H1 (cell line): ENCODE measurements at regions not wholly inside any gene's neighbourhood (a gene's known extent, or its start where the extent isn't known, plus 50 kb on each side); places are given as distances from the start of the nearest gene placed in this dataset.

Experiments used
- BRCA1 ChIP-seq: IDR thresholded peaks from 2 replicates; pipeline ENCODE4 v1.6.1; 2012; ENCODE audit warnings: low read depth, low read length, improper control_type of control experiment
- CBX8 ChIP-seq: fragments of 300-800, 300-1000 bp; sonication (generic); IDR thresholded peaks from 2 replicates; pipeline ENCODE4 v1.7.1; 2016; ENCODE audit warnings: low read depth, low read length, borderline replicate concordance
- EGR1 ChIP-seq: IDR thresholded peaks from 2 replicates; pipeline ENCODE4 v1.6.1; 2011; ENCODE audit warnings: low read depth, low read length, borderline replicate concordance
- POLR2A ChIP-seq, 2 experiments: IDR thresholded peaks; 1 replicate in 1 of 2; 2 replicates in 1 of 2; pipeline ENCODE4 v1.6.1; 2011; ENCODE audit warnings: low read depth in 2 of 2, low read length in 2 of 2, mild to moderate bottlenecking in 2 of 2; ENCODE audit errors: control extremely low read depth in 1 of 2
- RAD21 ChIP-seq, 2 experiments: IDR thresholded peaks in 1 of 2; conservative IDR thresholded peaks in 1 of 2; 2 replicates each; pipeline ENCODE4 v1.6.1; 2011; ENCODE audit warnings: low read depth in 2 of 2, low read length in 2 of 2, improper control_type of control experiment in 1 of 2, inconsistent platforms in 1 of 2, mild to moderate bottlenecking in 1 of 2, moderate library complexity in 1 of 2
- RFX5 ChIP-seq: IDR thresholded peaks from 2 replicates; pipeline ENCODE4 v1.6.1; 2011; ENCODE audit warnings: low read depth, low read length, improper control_type of control experiment, borderline replicate concordance
- ZNF274 ChIP-seq: IDR thresholded peaks from 2 replicates; pipeline ENCODE4 v1.7.0; 2012; ENCODE audit warnings: low read length, borderline replicate concordance; ENCODE audit errors: extremely low read depth
- TF ChIP-seq, protein P1 (sequence below), 3 experiments: IDR thresholded peaks; 1 replicate in 2 of 3; 2 replicates in 1 of 3; pipeline versions ENCODE4 v1.5.1 to v1.6.1; 2011; ENCODE audit warnings: low read length in 3 of 3, mild to moderate bottlenecking in 3 of 3, inconsistent platforms in 2 of 3, low read depth in 1 of 3, moderate library complexity in 1 of 3; ENCODE audit not compliant: insufficient read depth in 1 of 3; ENCODE audit errors: control extremely low read depth in 1 of 3
- TF ChIP-seq, protein P2 (sequence below): IDR thresholded peaks from 2 replicates; pipeline ENCODE4 v1.6.1; 2012; ENCODE audit warnings: inconsistent platforms

DNA sequence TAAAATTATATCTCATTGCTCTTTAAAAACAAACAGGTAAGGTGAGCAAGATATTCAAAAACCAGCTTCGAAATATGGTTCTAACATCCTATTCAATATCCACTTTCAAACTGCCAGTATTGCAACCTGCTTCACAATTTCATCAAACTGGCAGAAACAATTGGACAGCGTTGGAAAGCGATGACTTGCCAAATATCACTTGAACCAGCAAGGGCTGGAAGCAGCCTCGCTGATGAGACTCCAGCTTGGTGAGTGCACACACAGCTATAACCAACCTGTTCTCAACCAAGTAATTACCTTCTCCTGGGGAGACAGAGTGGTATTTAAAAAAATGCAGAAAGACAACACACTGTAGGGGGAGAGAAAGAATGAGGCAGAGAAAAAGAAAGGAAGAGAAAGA, 155.8 kb upstream of the RAI2 start:
- TF ChIP-seq, protein P1, sequence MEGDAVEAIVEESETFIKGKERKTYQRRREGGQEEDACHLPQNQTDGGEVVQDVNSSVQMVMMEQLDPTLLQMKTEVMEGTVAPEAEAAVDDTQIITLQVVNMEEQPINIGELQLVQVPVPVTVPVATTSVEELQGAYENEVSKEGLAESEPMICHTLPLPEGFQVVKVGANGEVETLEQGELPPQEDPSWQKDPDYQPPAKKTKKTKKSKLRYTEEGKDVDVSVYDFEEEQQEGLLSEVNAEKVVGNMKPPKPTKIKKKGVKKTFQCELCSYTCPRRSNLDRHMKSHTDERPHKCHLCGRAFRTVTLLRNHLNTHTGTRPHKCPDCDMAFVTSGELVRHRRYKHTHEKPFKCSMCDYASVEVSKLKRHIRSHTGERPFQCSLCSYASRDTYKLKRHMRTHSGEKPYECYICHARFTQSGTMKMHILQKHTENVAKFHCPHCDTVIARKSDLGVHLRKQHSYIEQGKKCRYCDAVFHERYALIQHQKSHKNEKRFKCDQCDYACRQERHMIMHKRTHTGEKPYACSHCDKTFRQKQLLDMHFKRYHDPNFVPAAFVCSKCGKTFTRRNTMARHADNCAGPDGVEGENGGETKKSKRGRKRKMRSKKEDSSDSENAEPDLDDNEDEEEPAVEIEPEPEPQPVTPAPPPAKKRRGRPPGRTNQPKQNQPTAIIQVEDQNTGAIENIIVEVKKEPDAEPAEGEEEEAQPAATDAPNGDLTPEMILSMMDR (IDR thresholded peaks at IDR 0.05; ENCODE audit: control extremely low read depth in 1 of 3, insufficient read depth in 1 of 3, low read depth in 1 of 3, low read length in 3 of 3) = no peak
- no peak for TF ChIP-seq EGR1
- TF ChIP-seq, protein P2, sequence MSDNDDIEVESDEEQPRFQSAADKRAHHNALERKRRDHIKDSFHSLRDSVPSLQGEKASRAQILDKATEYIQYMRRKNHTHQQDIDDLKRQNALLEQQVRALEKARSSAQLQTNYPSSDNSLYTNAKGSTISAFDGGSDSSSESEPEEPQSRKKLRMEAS = no peak
- no peak for TF ChIP-seq CBX8
- TF ChIP-seq RFX5 = no peak
- no peak for TF ChIP-seq BRCA1
- no peak for TF ChIP-seq POLR2A (IDR thresholded peaks at IDR 0.05; ENCODE audit: control extremely low read depth in 1 of 2, low read depth in 2 of 2, low read length in 2 of 2)
- TF ChIP-seq RAD21 (IDR thresholded peaks at IDR 0.05 in 1 of 2, conservative IDR thresholded peaks at IDR 0.05 in 1 of 2; ENCODE audit: low read depth in 2 of 2, low read length in 2 of 2) = no peak
- TF ChIP-seq ZNF274 = no peak
